ENCODE measurements at regions not wholly inside any gene's neighbourhood (a gene's known extent, or its start where the extent isn't known, plus 50 kb on each side); places are given as distances from the start of the nearest gene placed in this dataset.

- TF ChIP-seq CTCF (conservative IDR thresholded peaks at IDR 0.05), result no peak
- Mint-ChIP-seq H3K4me3 (no peak overlapping the region), H3K4me1 (no peaks in the 10 kb centered on the region), H3K36me3 (ENCODE audit: low read depth) (no peaks in the 10 kb centered on the region), H3K27ac (no peak overlapping the region), H3K9me3 (no peaks in the 10 kb centered on the region), H3K27me3 (ENCODE audit: insufficient read depth) (no peaks in the 10 kb centered on the region)
- Histone ChIP-seq H3K27ac (ENCODE audit: low read depth, low read length) (no peak overlapping the region), H3K9me3 (ENCODE audit: control insufficient read depth, low read length) (no peaks in the 10 kb centered on the region), H3K4me1 (ENCODE audit: control insufficient read depth, insufficient read depth, low read length) (no peaks in the 10 kb centered on the region), H3K4me3 (ENCODE audit: low read length) (no peak overlapping the region), H3K27me3 (ENCODE audit: control insufficient read depth, insufficient read depth, low read length, poor library complexity, severe bottlenecking) (no peaks in the 10 kb centered on the region), H3K36me3 (ENCODE audit: control insufficient read depth, insufficient read depth, low read length) (no peaks in the 10 kb centered on the region), H3K9ac (ENCODE audit: extremely low read depth, low read length, poor library complexity, severe bottlenecking) (no peak overlapping the region)
- no peak for DNase-seq
Measured at GRCh38 chr3:88462230-88462629, 312.5 kb downstream of the C3orf38 start.

DNA sequence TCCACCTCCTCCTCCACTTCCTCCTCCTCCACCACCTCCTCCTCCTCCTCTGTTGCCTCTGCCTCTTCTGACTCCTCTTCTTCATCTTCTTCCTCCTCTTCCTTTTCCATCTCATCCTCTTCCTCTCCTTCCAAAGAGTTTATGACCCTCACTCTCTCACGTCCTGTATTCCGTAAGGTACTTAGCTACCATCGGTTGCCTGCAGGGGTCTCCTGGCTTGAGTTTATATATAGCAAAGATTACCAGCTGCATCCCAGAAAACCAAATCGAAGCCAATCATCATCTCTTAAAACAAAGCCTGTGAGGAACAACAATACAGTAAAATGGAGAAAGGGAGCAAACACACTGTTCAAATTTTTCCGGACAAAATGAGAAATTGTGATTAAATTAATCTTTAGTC lies 317.4 kb downstream of the C3orf38 start:
- 82 to 90% methylated on average over 4 to 5 of the region's 5 CpGs for WGBS, 2 experiments (ENCODE audit: insufficient coverage in 1 of 2, insufficient read length in 1 of 2)
- no peak overlapping the region for H3K4me3 ChIP-seq (ENCODE audit: low read length)

GRCh38 chr3:88469216-88469615 lies 319.5 kb downstream of the C3orf38 start:
- no peak overlapping the region for H3K9ac ChIP-seq (ENCODE audit: extremely low read depth, low read length, poor library complexity, severe bottlenecking)
- no peaks in the 10 kb centered on the region for H3K27me3 Mint-ChIP-seq (ENCODE audit: insufficient read depth)
- H3K9me3 Mint-ChIP-seq, result peaks cover 4% of the 10 kb centered on the region

More for the DNA sequence above, 317.4 kb downstream of the C3orf38 start:
- TF ChIP-seq CTCF (conservative IDR thresholded peaks at IDR 0.05), result peak; percentile 65
- H3K9me3 Mint-ChIP-seq, result no peaks in the 10 kb centered on the region
- no peaks in the 10 kb centered on the region for H3K4me1 Mint-ChIP-seq
- no peaks in the 10 kb centered on the region for H3K27me3 Mint-ChIP-seq (ENCODE audit: insufficient read depth)
- Histone ChIP-seq H3K27me3 (ENCODE audit: control insufficient read depth, insufficient read depth, low read length, poor library complexity, severe bottlenecking) (no peaks in the 10 kb centered on the region), H3K36me3 (ENCODE audit: control insufficient read depth, insufficient read depth, low read length) (no peaks in the 10 kb centered on the region), H3K9me3 (ENCODE audit: control insufficient read depth, low read length) (no peaks in the 10 kb centered on the region), H3K4me1 (ENCODE audit: control insufficient read depth, insufficient read depth, low read length) (no peaks in the 10 kb centered on the region), H3K27ac (ENCODE audit: low read depth, low read length) (no peak overlapping the region), H3K9ac (ENCODE audit: extremely low read depth, low read length, poor library complexity, severe bottlenecking) (no peak overlapping the region)
- no peak overlapping the region for H3K27ac Mint-ChIP-seq
- H3K36me3 Mint-ChIP-seq (ENCODE audit: low read depth), result no peaks in the 10 kb centered on the region
- DNase-seq, result peak; percentile 48
- H3K4me3 Mint-ChIP-seq, result no peak overlapping the region

More at GRCh38 chr3:88469216-88469615, 319.5 kb downstream of the C3orf38 start:
- TF ChIP-seq CTCF (conservative IDR thresholded peaks at IDR 0.05), result no peak
- Histone ChIP-seq H3K27ac (ENCODE audit: low read depth, low read length) (no peak overlapping the region), H3K27me3 (ENCODE audit: control insufficient read depth, insufficient read depth, low read length, poor library complexity, severe bottlenecking) (no peaks in the 10 kb centered on the region), H3K4me1 (ENCODE audit: control insufficient read depth, insufficient read depth, low read length) (no peaks in the 10 kb centered on the region), H3K36me3 (ENCODE audit: control insufficient read depth, insufficient read depth, low read length) (no peaks in the 10 kb centered on the region), H3K4me3 (ENCODE audit: low read length) (no peak overlapping the region), H3K9me3 (ENCODE audit: control insufficient read depth, low read length) (no peaks in the 10 kb centered on the region)
- no peaks in the 10 kb centered on the region for H3K4me1 Mint-ChIP-seq
- H3K4me3 Mint-ChIP-seq, result no peak overlapping the region
- no peak overlapping the region for H3K27ac Mint-ChIP-seq
- 88 to 100% methylated on average over 1 of the region's 1 CpG for WGBS, 2 experiments (ENCODE audit: insufficient coverage in 1 of 2, insufficient read length in 1 of 2)
- no peaks in the 10 kb centered on the region for H3K36me3 Mint-ChIP-seq (ENCODE audit: low read depth)
- DNase-seq, result no peak

Data from endodermal cell (in vitro differentiated cells).